Right renal cortex interstitium (tissue), 3 donors: ENCODE measurements at regions not wholly inside any gene's neighbourhood (a gene's known extent, or its start where the extent isn't known, plus 50 kb on each side); places are given as distances from the start of the nearest gene placed in this dataset.

Experiments used
- DNase-seq, 3 donors: peaks; one replicate each; pipeline ENCODE4 v3.0.0-alpha.2; 2013; ENCODE audit warnings: low read depth in 3 of 3, low spot score in 2 of 3

GRCh38 chr14:76974365-76974764 is 54.1 kb downstream of the IRF2BPL start:
- DNase-seq, result no peak

- no peak for DNase-seq
Measured at GRCh38 chr14:76971549-76971948, 57.0 kb downstream of the IRF2BPL start.

- DNase-seq, result no peak
Measured at GRCh38 chr14:76968621-76969063, 59.9 kb downstream of the IRF2BPL start.

GRCh38 chr14:76967788-76968187 is 60.7 kb downstream of the IRF2BPL start:
- DNase-seq, result no peak

GRCh38 chr14:76965232-76965631 is 63.3 kb downstream of the IRF2BPL start:
- DNase-seq, result no peak

- DNase-seq, result no peak
Measured at GRCh38 chr14:76964695-76965094, 63.8 kb downstream of the IRF2BPL start.

- no peak for DNase-seq
Measured at GRCh38 chr14:76963372-76963771, 65.1 kb downstream of the IRF2BPL start.

GRCh38 chr14:76962303-76962660 is 66.2 kb downstream of the IRF2BPL start:
- no peak for DNase-seq

- peak; percentile 74 to 90 (median 81) for DNase-seq
Measured at GRCh38 chr14:76961631-76962302, 66.7 kb downstream of the IRF2BPL start.

- DNase-seq, result no peak
Measured at GRCh38 chr14:76958980-76959710, 69.4 kb downstream of the IRF2BPL start.

GRCh38 chr14:76958020-76958979 is 70.2 kb downstream of the IRF2BPL start:
- DNase-seq, result no peak

- DNase-seq, result no peak
Measured at GRCh38 chr14:76957224-76957891, 71.2 kb downstream of the IRF2BPL start.

- peak; percentile 79 to 90 (median 88) for DNase-seq
Measured at GRCh38 chr14:76956316-76957090, 72.0 kb downstream of the IRF2BPL start.

- no peak for DNase-seq
Measured at GRCh38 chr14:76955575-76956315, 72.8 kb downstream of the IRF2BPL start.

- no peak for DNase-seq
Measured at GRCh38 chr14:76954394-76955190, 73.9 kb downstream of the IRF2BPL start.

- DNase-seq, result no peak
Measured at GRCh38 chr14:76953311-76953945, 75.1 kb downstream of the IRF2BPL start.

GRCh38 chr14:76951166-76951565 is 77.3 kb downstream of the IRF2BPL start:
- DNase-seq, result no peak
